GM10248 (cell line): ENCODE measurements at regions not wholly inside any gene's neighbourhood (a gene's known extent, or its start where the extent isn't known, plus 50 kb on each side); places are given as distances from the start of the nearest gene placed in this dataset.
"Not testable (repeated sequence)": the region's sequence is repeated elsewhere in the genome, so short reads cannot be mapped to it uniquely, and the experiment has no call there.

Experiments
- CTCF ChIA-PET: fragments of 300-600 bp; sonication (Branson Sonifier 250); formaldehyde crosslinking; extraction: SDS; loops from one replicate; lab custom pipeline; 2021; ENCODE audit warnings: antibody characterized with exemption; lab: Yijun Ruan, JAX
- POLR2A ChIA-PET: fragments of 350-650 bp; sonication (Branson Sonifier 250); formaldehyde crosslinking; extraction: SDS; loops from one replicate; lab custom pipeline; 2020; ENCODE audit warnings: antibody characterized with exemption; lab: Yijun Ruan, JAX
- DNase-seq: peaks from one replicate; pipeline ENCODE4 v3.0.0; 2012; ENCODE audit errors: extremely low spot score
- CTCF ChIP-seq: IDR thresholded peaks from 2 replicates; pipeline ENCODE4 v1.5.1; 2012; ENCODE audit warnings: mild to moderate bottlenecking, low read depth; ENCODE audit errors: extremely low read depth, missing control alignments, control extremely low read depth

GRCh38 chr4:87920478-87920877, 55.0 kb upstream of the SPP1 start:
- DNase-seq: no peak
- CTCF ChIA-PET: interaction anchor here (0.9 to 1.2 kb wide), 2 partner anchors 9 to 18 kb away, joined by 3 to 4 read pairs; no protein-coding TSS in a partner anchor
- TF ChIP-seq CTCF: no peak
- POLR2A ChIA-PET: no interaction called here

- POLR2A ChIA-PET: not testable (repeated sequence)
- CTCF ChIA-PET: interaction anchor here (1.2 kb wide), 1 partner anchor 10 kb away, joined by 3 read pairs; no protein-coding TSS in a partner anchor
Measured at GRCh38 chr4:87921626-87922479, 53.7 kb upstream of the SPP1 start.

GRCh38 chr4:87924146-87924545, 51.4 kb upstream of the SPP1 start:
- CTCF ChIA-PET, POLR2A ChIA-PET, DNase-seq: not testable (repeated sequence)

More at GRCh38 chr4:87921626-87922479, 53.7 kb upstream of the SPP1 start:
- not testable (repeated sequence) for DNase-seq
